Ovary (tissue), 3 donors: ENCODE measurements at regions not wholly inside any gene's neighbourhood (a gene's known extent, or its start where the extent isn't known, plus 50 kb on each side); places are given as distances from the start of the nearest gene placed in this dataset.

Source experiments
- EP300 ChIP-seq: sonication (generic); formaldehyde crosslinking; IDR thresholded peaks from one replicate; pipeline ENCODE4 v1.6.1; 2017; ENCODE audit warnings: antibody characterized with exemption
- POLR2A ChIP-seq: fragments of 450-650 bp; IDR thresholded peaks from one replicate; pipeline ENCODE4 v1.6.1; 2017; ENCODE audit warnings: antibody characterized with exemption, mild to moderate bottlenecking, moderate library complexity
- TF ChIP-seq, protein P1 (sequence below), 3 donors: fragments of 450-650 bp in 2 of 3; fragments of 200-600 bp in 1 of 3; IDR thresholded peaks; one replicate each; pipeline versions ENCODE4 v1.5.1 to v1.8.0; 2016 to 2022; ENCODE audit warnings: antibody characterized with exemption in 3 of 3, mild to moderate bottlenecking in 1 of 3
- donor health status: DM: no; HTN: no; CAD: no.

GRCh38 chr10:43968961-43969360 lies 320.3 kb upstream of the ZNF32 start:
- TF ChIP-seq, protein P1, sequence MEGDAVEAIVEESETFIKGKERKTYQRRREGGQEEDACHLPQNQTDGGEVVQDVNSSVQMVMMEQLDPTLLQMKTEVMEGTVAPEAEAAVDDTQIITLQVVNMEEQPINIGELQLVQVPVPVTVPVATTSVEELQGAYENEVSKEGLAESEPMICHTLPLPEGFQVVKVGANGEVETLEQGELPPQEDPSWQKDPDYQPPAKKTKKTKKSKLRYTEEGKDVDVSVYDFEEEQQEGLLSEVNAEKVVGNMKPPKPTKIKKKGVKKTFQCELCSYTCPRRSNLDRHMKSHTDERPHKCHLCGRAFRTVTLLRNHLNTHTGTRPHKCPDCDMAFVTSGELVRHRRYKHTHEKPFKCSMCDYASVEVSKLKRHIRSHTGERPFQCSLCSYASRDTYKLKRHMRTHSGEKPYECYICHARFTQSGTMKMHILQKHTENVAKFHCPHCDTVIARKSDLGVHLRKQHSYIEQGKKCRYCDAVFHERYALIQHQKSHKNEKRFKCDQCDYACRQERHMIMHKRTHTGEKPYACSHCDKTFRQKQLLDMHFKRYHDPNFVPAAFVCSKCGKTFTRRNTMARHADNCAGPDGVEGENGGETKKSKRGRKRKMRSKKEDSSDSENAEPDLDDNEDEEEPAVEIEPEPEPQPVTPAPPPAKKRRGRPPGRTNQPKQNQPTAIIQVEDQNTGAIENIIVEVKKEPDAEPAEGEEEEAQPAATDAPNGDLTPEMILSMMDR (IDR thresholded peaks at IDR 0.05), result no peak
- TF ChIP-seq POLR2A, result no peak
- no peak for TF ChIP-seq EP300
